Neural progenitor cell (in vitro differentiated cells): ENCODE measurements at regions not wholly inside any gene's neighbourhood (a gene's known extent, or its start where the extent isn't known, plus 50 kb on each side); places are given as distances from the start of the nearest gene placed in this dataset.

Source experiments
- DNase-seq: peaks from one replicate; pipeline ENCODE4 v3.0.0-alpha.2; 2016; ENCODE audit warnings: low spot score
- H2AFZ ChIP-seq: fragments of 200-600 bp; sonication (generic); replicated peaks from 2 replicates; pipeline ENCODE4 v1.6.1; 2016; ENCODE audit warnings: antibody characterized with exemption
- H3F3A ChIP-seq: fragments of 200-600 bp; sonication (generic); 2 replicates; pipeline ENCODE4 v1.6.1; 2016; ENCODE audit warnings: antibody characterized with exemption, low read depth
- H3K27ac ChIP-seq: fragments of 200-600 bp; sonication (generic); 2 replicates; pipeline ENCODE4 v1.5.1; 2016; ENCODE audit warnings: mild to moderate bottlenecking
- H3K27me3 ChIP-seq: fragments of 200-600 bp; sonication (generic); 2 replicates; pipeline ENCODE4 v1.6.1; 2016; ENCODE audit warnings: mild to moderate bottlenecking, moderate library complexity
- H3K36me3 ChIP-seq: fragments of 200-600 bp; sonication (generic); 2 replicates; pipeline ENCODE4 v1.5.1; 2016
- H3K4me1 ChIP-seq: fragments of 200-600 bp; sonication (generic); 2 replicates; pipeline ENCODE4 v1.6.1; 2016; ENCODE audit warnings: mixed run types
- H3K4me2 ChIP-seq: fragments of 200-600 bp; sonication (generic); 2 replicates; pipeline ENCODE4 v1.6.1; 2016
- H3K4me3 ChIP-seq: fragments of 200-600 bp; sonication (generic); 2 replicates; pipeline ENCODE4 v1.5.1; 2016
- H3K79me2 ChIP-seq: fragments of 200-600 bp; sonication (generic); 2 replicates; pipeline ENCODE4 v1.6.1; 2016; ENCODE audit warnings: low read depth
- H3K9ac ChIP-seq: fragments of 200-600 bp; sonication (generic); 2 replicates; pipeline ENCODE4 v1.6.1; 2016
- H3K9me3 ChIP-seq: fragments of 200-600 bp; sonication (generic); 2 replicates; pipeline ENCODE4 v1.5.1; 2016; ENCODE audit warnings: low read depth
- H4K20me1 ChIP-seq: fragments of 200-600 bp; sonication (generic); 2 replicates; pipeline ENCODE4 v1.6.1; 2016; ENCODE audit warnings: low read depth
- H3K27ac Mint-ChIP-seq: 3 replicates; pipeline ENCODE4 v1.8.0; 2021; ENCODE audit warnings: mixed read lengths
- H3K27me3 Mint-ChIP-seq: 2 replicates; pipeline ENCODE4 v1.8.0; 2022; ENCODE audit warnings: low read depth, mild to moderate bottlenecking, inconsistent platforms, moderate library complexity, mixed read lengths; ENCODE audit not compliant: insufficient read depth
- H3K36me3 Mint-ChIP-seq: 3 replicates; pipeline ENCODE4 v1.8.0; 2021; ENCODE audit warnings: mixed read lengths
- H3K4me1 Mint-ChIP-seq: 3 replicates; pipeline ENCODE4 v1.8.0; 2021; ENCODE audit warnings: mixed read lengths
- H3K4me3 Mint-ChIP-seq: 3 replicates; pipeline ENCODE4 v1.8.0; 2021; ENCODE audit warnings: mild to moderate bottlenecking, moderate library complexity, mixed read lengths
- H3K9me3 Mint-ChIP-seq: 3 replicates; pipeline ENCODE4 v1.8.0; 2020; ENCODE audit warnings: mixed read lengths
- CTCF ChIP-seq: fragments of 200-600 bp; sonication (generic); IDR thresholded peaks from 2 replicates; pipeline ENCODE4 v1.5.1; 2017; ENCODE audit warnings: antibody characterized with exemption, mild to moderate bottlenecking
- EZH2 ChIP-seq: fragments of 200-600 bp; sonication (generic); IDR thresholded peaks from 2 replicates; pipeline ENCODE4 v1.6.1; 2017; ENCODE audit warnings: antibody characterized with exemption, mild to moderate bottlenecking, moderate library complexity
- EZH2phosphoT487 ChIP-seq: fragments of 200-600 bp; sonication (generic); IDR thresholded peaks from 2 replicates; pipeline ENCODE4 v1.6.1; 2017; ENCODE audit warnings: antibody characterized with exemption

GRCh38 chr14:54291491-54292191 is 105.2 kb upstream of the CDKN3 start:
- TF ChIP-seq EZH2 = no peak
- no peak for TF ChIP-seq CTCF
- no peak for TF ChIP-seq EZH2phosphoT487
- H3K27ac ChIP-seq = peak overlapping the region; percentile 36
- H3K9ac ChIP-seq = no peak overlapping the region

GRCh38 chr14:54294802-54295201 is 102.0 kb upstream of the CDKN3 start:
- Mint-ChIP-seq H3K36me3 (no peaks in the 10 kb centered on the region), H3K9me3 (peaks cover 4% of the 10 kb centered on the region), H3K27me3 (peaks cover 6% of the 10 kb centered on the region), H3K4me3 (no peak overlapping the region), H3K4me1 (peaks cover 25% of the 10 kb centered on the region), H3K27ac (no peak overlapping the region)
- peaks cover 27% of the 10 kb centered on the region for H3F3A ChIP-seq
- H3K27me3 ChIP-seq = no peaks in the 10 kb centered on the region
- no peaks in the 10 kb centered on the region for H4K20me1 ChIP-seq
- H3K9ac ChIP-seq = no peak overlapping the region
- no peaks in the 10 kb centered on the region for H3K36me3 ChIP-seq
- no peak overlapping the region for H3K4me2 ChIP-seq
- H3K9me3 ChIP-seq = no peaks in the 10 kb centered on the region
- H3K79me2 ChIP-seq = no peaks in the 10 kb centered on the region
- no peak overlapping the region for H3K27ac ChIP-seq
- H2AFZ ChIP-seq = no peak overlapping the region
- H3K4me1 ChIP-seq = peaks cover 17% of the 10 kb centered on the region
- no peak overlapping the region for H3K4me3 ChIP-seq
- no peak for TF ChIP-seq EZH2
- no peak for TF ChIP-seq EZH2phosphoT487
- no peak for TF ChIP-seq CTCF
- no peak for DNase-seq

More at GRCh38 chr14:54291491-54292191, 105.2 kb upstream of the CDKN3 start:
- Histone ChIP-seq H3F3A (peaks cover 27% of the 10 kb centered on the region), H3K36me3 (no peaks in the 10 kb centered on the region), H4K20me1 (no peaks in the 10 kb centered on the region), H2AFZ (no peak overlapping the region), H3K9me3 (no peaks in the 10 kb centered on the region), H3K27me3 (no peaks in the 10 kb centered on the region), H3K79me2 (no peaks in the 10 kb centered on the region), H3K4me1 (peaks cover 17% of the 10 kb centered on the region), H3K4me2 (peak overlapping the region; percentile 63), H3K4me3 (peak overlapping the region; percentile 11)
- DNase-seq = peak; percentile 59
- peaks cover 27% of the 10 kb centered on the region for H3K4me1 Mint-ChIP-seq
- H3K9me3 Mint-ChIP-seq = peaks cover 6% of the 10 kb centered on the region
- H3K27me3 Mint-ChIP-seq = peaks cover 8% of the 10 kb centered on the region
- peak overlapping the region; percentile 55 for H3K27ac Mint-ChIP-seq
- H3K36me3 Mint-ChIP-seq = no peaks in the 10 kb centered on the region
- peak overlapping the region; percentile 42 for H3K4me3 Mint-ChIP-seq

DNA sequence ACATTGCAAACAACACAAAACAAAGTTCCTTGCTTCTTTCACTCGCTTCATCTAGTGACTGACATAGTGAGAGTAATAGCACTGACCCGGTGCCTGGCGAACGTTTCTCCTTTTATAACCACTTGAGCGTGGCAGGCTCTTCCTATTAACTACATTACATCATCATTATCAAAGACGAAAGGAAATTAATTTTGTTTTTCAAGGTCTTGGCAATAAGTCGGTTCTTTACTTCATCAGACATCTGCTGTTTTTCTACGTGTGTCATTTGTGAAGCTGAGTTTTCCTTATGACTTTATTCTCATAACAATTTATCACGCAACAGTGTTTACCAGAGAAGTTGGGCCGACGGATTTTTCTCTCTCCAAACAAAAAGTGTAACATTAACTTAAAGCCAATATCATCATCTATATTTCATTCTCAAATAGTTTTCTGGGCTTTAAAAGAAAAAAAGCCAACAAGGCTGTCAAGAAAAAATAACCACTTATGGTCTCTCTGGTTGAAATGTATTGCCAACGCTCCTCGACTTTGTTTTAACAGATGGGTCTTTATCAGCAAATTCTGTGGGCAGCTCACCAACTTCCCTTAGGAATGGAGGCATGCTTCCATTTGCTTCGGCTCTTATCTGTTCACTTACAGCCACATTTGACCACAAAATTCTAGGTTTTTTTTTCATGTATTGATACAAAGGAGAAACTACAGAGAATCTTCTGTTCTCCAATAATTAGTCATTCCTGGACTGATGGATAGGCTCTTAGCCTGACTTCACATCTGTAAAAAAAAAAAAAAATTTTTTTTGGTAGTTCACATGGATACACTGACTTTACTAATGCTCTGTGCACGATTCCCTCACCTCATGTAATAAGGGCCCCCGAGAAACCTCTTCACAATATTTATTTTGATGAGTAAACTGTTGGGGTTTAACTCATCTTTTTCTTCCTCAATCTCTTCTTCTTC is 97.1 kb upstream of the CDKN3 start:
- no peak for DNase-seq
- Histone ChIP-seq H3K4me3 (no peak overlapping the region), H2AFZ (no peak overlapping the region), H3K27ac (no peak overlapping the region), H3K36me3 (no peaks in the 10 kb centered on the region), H3K9ac (no peak overlapping the region), H3F3A (no peaks in the 10 kb centered on the region), H4K20me1 (no peaks in the 10 kb centered on the region), H3K79me2 (no peaks in the 10 kb centered on the region), H3K9me3 (no peaks in the 10 kb centered on the region), H3K4me2 (no peak overlapping the region), H3K4me1 (no peaks in the 10 kb centered on the region), H3K27me3 (no peaks in the 10 kb centered on the region)
- TF ChIP-seq CTCF = no peak
- no peak for TF ChIP-seq EZH2phosphoT487
- TF ChIP-seq EZH2 = no peak
- no peak overlapping the region for H3K27ac Mint-ChIP-seq
- H3K9me3 Mint-ChIP-seq = peaks cover 4% of the 10 kb centered on the region
- no peaks in the 10 kb centered on the region for H3K4me1 Mint-ChIP-seq
- no peaks in the 10 kb centered on the region for H3K36me3 Mint-ChIP-seq
- H3K4me3 Mint-ChIP-seq = no peak overlapping the region
- H3K27me3 Mint-ChIP-seq = peaks cover 1% of the 10 kb centered on the region
